ENCODE measurements at regions not wholly inside any gene's neighbourhood (a gene's known extent, or its start where the extent isn't known, plus 50 kb on each side); places are given as distances from the start of the nearest gene placed in this dataset.

GRCh38 chr13:111484959-111485358, 164.5 kb downstream of the TEX29 start:
- Mint-ChIP-seq H3K27me3 (ENCODE audit: insufficient read depth, low read depth, poor library complexity) (peaks cover 11% of the 10 kb centered on the region), H3K27ac (no peak overlapping the region), H3K9me3 (peaks cover 31% of the 10 kb centered on the region), H3K36me3 (ENCODE audit: low read depth) (peaks cover 23% of the 10 kb centered on the region), H3K4me3 (no peak overlapping the region), H3K4me1 (peaks cover 2% of the 10 kb centered on the region; the same call in 2 of the 3 replicates)
- no peak for TF ChIP-seq NANOG (IDR thresholded peaks at IDR 0.05; ENCODE audit: borderline replicate concordance)
- TF ChIP-seq REST (IDR thresholded peaks at IDR 0.05; ENCODE audit: unreplicated experiment): no peak
- TF ChIP-seq POLR2AphosphoS5 (IDR thresholded peaks at IDR 0.05; ENCODE audit: low read depth): no peak
- Histone ChIP-seq H2AFZ (no peak overlapping the region), H3K4me1 (ENCODE audit: insufficient read depth) (no peaks in the 10 kb centered on the region), H3K27ac (ENCODE audit: low read depth) (no peak overlapping the region), H3K4me3 (no peak overlapping the region), H4K20me1 (replicated peaks; ENCODE audit: insufficient read depth) (no peaks in the 10 kb centered on the region), H3K36me3 (ENCODE audit: insufficient read depth) (no peaks in the 10 kb centered on the region), H3K79me2 (replicated peaks; ENCODE audit: insufficient read depth) (no peaks in the 10 kb centered on the region), H3K9me2 (ENCODE audit: insufficient read depth) (no peaks in the 10 kb centered on the region), H3K4me2 (no peak overlapping the region), H3F3A (replicated peaks; ENCODE audit: low read depth) (no peaks in the 10 kb centered on the region), H3K27me3 (ENCODE audit: insufficient read depth) (no peaks in the 10 kb centered on the region)
- DNase-seq (ENCODE audit: low spot score) (no peak), ATAC-seq (no peak)

DNA sequence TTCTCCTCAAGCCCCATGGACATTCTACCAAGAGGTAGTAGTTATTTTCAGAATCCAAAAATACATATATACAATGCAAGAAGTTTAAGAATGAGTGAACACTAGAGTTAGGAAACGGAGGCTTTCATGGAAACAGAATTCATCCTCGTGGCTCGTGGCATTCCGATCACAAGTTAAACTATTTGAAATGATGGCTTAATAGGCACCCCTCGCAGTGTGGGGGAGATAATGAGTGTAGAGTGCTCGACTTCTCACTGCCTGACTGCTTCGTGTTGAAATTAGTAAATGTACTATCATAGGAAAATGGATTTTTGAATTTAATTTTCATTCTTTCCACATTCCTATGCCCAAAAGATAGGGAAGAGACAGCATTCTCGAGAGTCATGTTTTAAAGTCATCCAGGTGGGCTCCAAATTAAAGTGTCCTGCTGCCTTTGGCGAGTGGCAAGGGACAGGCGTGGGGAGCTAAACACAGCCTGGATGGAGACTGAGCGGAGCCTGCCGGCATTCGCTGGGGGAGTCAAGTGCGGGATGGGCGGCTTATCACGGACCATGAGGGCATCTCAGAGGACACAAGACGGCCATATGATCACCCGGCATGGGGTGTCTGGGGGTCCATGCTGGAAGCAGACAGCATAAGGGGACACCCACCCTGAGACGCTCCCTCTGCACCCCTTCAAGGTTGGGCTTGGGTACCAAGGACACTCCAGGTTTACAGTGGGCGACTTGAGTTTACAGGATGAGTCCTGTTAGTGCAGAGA, 165.2 kb downstream of the TEX29 start:
- no peak overlapping the region for H3K4me3 Mint-ChIP-seq
- no peak for TF ChIP-seq JUNB (IDR thresholded peaks at IDR 0.05; ENCODE audit: unreplicated experiment)
- no peak for TF ChIP-seq ZNF331 (CRISPR knock-in tag; IDR thresholded peaks at IDR 0.05; ENCODE audit: low read depth)
- no peak for TF ChIP-seq CREB1 (CRISPR knock-in tag; IDR thresholded peaks at IDR 0.05; ENCODE audit: low read depth)
- TF ChIP-seq, protein P1, sequence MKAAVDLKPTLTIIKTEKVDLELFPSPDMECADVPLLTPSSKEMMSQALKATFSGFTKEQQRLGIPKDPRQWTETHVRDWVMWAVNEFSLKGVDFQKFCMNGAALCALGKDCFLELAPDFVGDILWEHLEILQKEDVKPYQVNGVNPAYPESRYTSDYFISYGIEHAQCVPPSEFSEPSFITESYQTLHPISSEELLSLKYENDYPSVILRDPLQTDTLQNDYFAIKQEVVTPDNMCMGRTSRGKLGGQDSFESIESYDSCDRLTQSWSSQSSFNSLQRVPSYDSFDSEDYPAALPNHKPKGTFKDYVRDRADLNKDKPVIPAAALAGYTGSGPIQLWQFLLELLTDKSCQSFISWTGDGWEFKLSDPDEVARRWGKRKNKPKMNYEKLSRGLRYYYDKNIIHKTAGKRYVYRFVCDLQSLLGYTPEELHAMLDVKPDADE (IDR thresholded peaks at IDR 0.05): no peak
- peaks cover 2% of the 10 kb centered on the region; the same call in 2 of the 3 replicates for H3K4me1 Mint-ChIP-seq
- Histone ChIP-seq H3K79me2 (replicated peaks; ENCODE audit: insufficient read depth) (no peaks in the 10 kb centered on the region), H3K4me3 (no peak overlapping the region), H3K9me2 (ENCODE audit: insufficient read depth) (no peaks in the 10 kb centered on the region), H3F3A (replicated peaks; ENCODE audit: low read depth) (no peaks in the 10 kb centered on the region), H4K20me1 (replicated peaks; ENCODE audit: insufficient read depth) (no peaks in the 10 kb centered on the region), H3K4me2 (no peak overlapping the region), H3K27ac (ENCODE audit: low read depth) (no peak overlapping the region), H3K36me3 (ENCODE audit: insufficient read depth) (no peaks in the 10 kb centered on the region), H3K27me3 (ENCODE audit: insufficient read depth) (no peaks in the 10 kb centered on the region), H3K4me1 (ENCODE audit: insufficient read depth) (no peaks in the 10 kb centered on the region), H2AFZ (no peak overlapping the region)
- ATAC-seq (no peak), DNase-seq (ENCODE audit: low spot score) (no peak)
- peaks cover 11% of the 10 kb centered on the region for H3K27me3 Mint-ChIP-seq (ENCODE audit: insufficient read depth, low read depth, poor library complexity)
- peaks cover 31% of the 10 kb centered on the region for H3K9me3 Mint-ChIP-seq
- peaks cover 23% of the 10 kb centered on the region for H3K36me3 Mint-ChIP-seq (ENCODE audit: low read depth)
- no peak overlapping the region for H3K27ac Mint-ChIP-seq

All from GM23338 (cell line).